A549 (cell line): ENCODE measurements at regions not wholly inside any gene's neighbourhood (a gene's known extent, or its start where the extent isn't known, plus 50 kb on each side); places are given as distances from the start of the nearest gene placed in this dataset.

Experiments
- ATAC-seq, 2 experiments: fragments of 200-7000 bp in 1 of 2; fragments of >200 bp in 1 of 2; cut with Nextera tagmentation in 1 of 2; cut with Tn5 transposase in 1 of 2; 3 replicates each; pipeline versions ENCODE4 v1.8.0 to v1.9.1; 2018 to 2020; ENCODE audit warnings: mild to moderate bottlenecking in 1 of 2, moderate library complexity in 1 of 2
- CTCF ChIA-PET: fragments of 300-600 bp; sonication (Branson Sonifier 250); formaldehyde crosslinking; extraction: SDS; loops from one replicate; lab custom pipeline; 2021; ENCODE audit warnings: antibody characterized with exemption, inconsistent platforms; lab: Yijun Ruan, JAX
- POLR2A ChIA-PET: fragments of 350-600 bp; formaldehyde crosslinking; extraction: SDS; loops from one replicate; lab custom pipeline; 2021; ENCODE audit warnings: antibody characterized with exemption, inconsistent platforms; lab: Yijun Ruan, JAX
- DNase-seq, 2 experiments: peaks; one replicate each; pipeline versions ENCODE4 v3.0.0 to v3.0.0-alpha.2; 2011 to 2016; ENCODE audit warnings: low read depth in 1 of 2, low spot score in 1 of 2
- FAIRE-seq: peaks from 2 replicates; lab custom pipeline; 2011; peaks lifted over from hg19 to GRCh38; lab: Jason Lieb, UNC
- H3K27ac ChIP-seq, 2 experiments: fragments of >200 bp; sonication (Bioruptor Twin); formaldehyde crosslinking; 3 replicates each; pipeline ENCODE4 v1.5.1; 2016 to 2017
- H3K4me1 ChIP-seq: fragments of >200 bp; sonication (Bioruptor Twin); formaldehyde crosslinking; 3 replicates; pipeline ENCODE4 v1.6.1; 2016
- H3K4me2 ChIP-seq: fragments of >200 bp; sonication (Bioruptor Twin); formaldehyde crosslinking; 3 replicates; pipeline ENCODE4 v1.6.1; 2016
- H3K4me3 ChIP-seq: fragments of >200 bp; sonication (Bioruptor Twin); formaldehyde crosslinking; 3 replicates; pipeline ENCODE4 v1.5.1; 2016
- H3K9me3 ChIP-seq: fragments of >200 bp; sonication (Bioruptor Twin); formaldehyde crosslinking; 3 replicates; pipeline ENCODE4 v1.6.1; 2016
- ATOH8 ChIP-seq: fragments of 250-450 bp; sonication (Bioruptor Pico); IDR thresholded peaks from 2 replicates; pipeline ENCODE4 v1.5.0; 2020; ENCODE audit warnings: low read depth, mild to moderate bottlenecking, moderate library complexity
- BCL3 ChIP-seq: fragments of >200 bp; sonication (Bioruptor Twin); formaldehyde crosslinking; IDR thresholded peaks from 3 replicates; pipeline ENCODE4 v1.6.1; 2016
- CBX2 ChIP-seq: fragments of 200-600 bp; sonication (generic); IDR thresholded peaks from 2 replicates; pipeline ENCODE4 v1.6.1; 2016; ENCODE audit warnings: low read depth, mild to moderate bottlenecking, borderline replicate concordance
- CBX8 ChIP-seq: fragments of 200-600 bp; sonication (generic); IDR thresholded peaks from 2 replicates; pipeline ENCODE4 v1.6.1; 2016
- E2F6 ChIP-seq: IDR thresholded peaks from 2 replicates; pipeline ENCODE4 v1.6.1; 2012; ENCODE audit warnings: low read depth, borderline replicate concordance
- EHF ChIP-seq: fragments of 250-450 bp; sonication (Bioruptor Pico); IDR thresholded peaks from 2 replicates; pipeline ENCODE4 v1.5.0; 2020; ENCODE audit warnings: mild to moderate bottlenecking
- ELK1 ChIP-seq: fragments of 150-350 bp; IDR thresholded peaks from 2 replicates; pipeline ENCODE4 v1.6.1; 2014; ENCODE audit warnings: low read depth, mild to moderate bottlenecking, low read length
- EP300 ChIP-seq, 2 experiments: fragments of >200 bp; sonication (Bioruptor Twin); formaldehyde crosslinking; IDR thresholded peaks; 2 replicates in 1 of 2; 3 replicates in 1 of 2; pipeline ENCODE4 v1.6.1; 2016 to 2017
- FOSB ChIP-seq: fragments of 250-450 bp; sonication (Bioruptor Pico); IDR thresholded peaks from 2 replicates; pipeline ENCODE4 v1.5.0; 2020; ENCODE audit warnings: mild to moderate bottlenecking, moderate library complexity
- FOXS1 ChIP-seq: fragments of 250-450 bp; sonication (Bioruptor Pico); IDR thresholded peaks from 2 replicates; pipeline ENCODE4 v1.5.0; 2020; ENCODE audit warnings: mild to moderate bottlenecking, moderate library complexity
- HEYL ChIP-seq: fragments of 250-450 bp; sonication (Bioruptor Pico); IDR thresholded peaks from 2 replicates; pipeline ENCODE4 v1.8.0; 2021; ENCODE audit warnings: mild to moderate bottlenecking, moderate library complexity
- HMGXB4 ChIP-seq: fragments of 250-450 bp; sonication (Bioruptor Pico); IDR thresholded peaks from 2 replicates; pipeline ENCODE4 v1.5.0; 2021; ENCODE audit warnings: mild to moderate bottlenecking, moderate library complexity, borderline replicate concordance
- HOXB13 ChIP-seq: fragments of 250-450 bp; sonication (Bioruptor Pico); IDR thresholded peaks from 2 replicates; pipeline ENCODE4 v1.5.0; 2020; ENCODE audit warnings: low read depth, mild to moderate bottlenecking, moderate library complexity
- HOXB5 ChIP-seq: fragments of 250-450 bp; sonication (Bioruptor Pico); IDR thresholded peaks from 2 replicates; pipeline ENCODE4 v1.5.0; 2020; ENCODE audit warnings: mild to moderate bottlenecking, moderate library complexity
- JUN ChIP-seq, 2 experiments: fragments of >200 bp; sonication (Bioruptor Twin); formaldehyde crosslinking; IDR thresholded peaks; 2 replicates in 1 of 2; 3 replicates in 1 of 2; pipeline ENCODE4 v1.6.1; 2016 to 2017
- KDM5A ChIP-seq: fragments of 200-600 bp; sonication (generic); IDR thresholded peaks from 2 replicates; pipeline ENCODE4 v1.6.1; 2016; ENCODE audit warnings: antibody characterized with exemption, mild to moderate bottlenecking
- MAX ChIP-seq: IDR thresholded peaks from 2 replicates; pipeline ENCODE4 v1.6.1; 2012
- NPAS2 ChIP-seq: fragments of 250-450 bp; sonication (Bioruptor Pico); IDR thresholded peaks from 2 replicates; pipeline ENCODE4 v1.8.0; 2022; ENCODE audit warnings: mild to moderate bottlenecking, moderate library complexity, borderline replicate concordance
- NR3C1 ChIP-seq: fragments of >200 bp; sonication (Bioruptor Twin); formaldehyde crosslinking; IDR thresholded peaks from 3 replicates; pipeline ENCODE4 v1.6.1; 2017
- POLR2A ChIP-seq: IDR thresholded peaks from 2 replicates; pipeline ENCODE4 v1.6.1; 2012; ENCODE audit warnings: mild to moderate bottlenecking, low read length
- REST ChIP-seq: fragments of 200-600 bp; sonication (generic); IDR thresholded peaks from 2 replicates; pipeline ENCODE4 v1.6.1; 2016; ENCODE audit warnings: antibody characterized with exemption, mild to moderate bottlenecking, moderate library complexity
- RFX5 ChIP-seq: fragments of 450-650 bp; IDR thresholded peaks from 2 replicates; pipeline ENCODE4 v1.7.1; 2014; ENCODE audit warnings: antibody characterized with exemption, mild to moderate bottlenecking, moderate library complexity
- RNF2 ChIP-seq: fragments of 200-600 bp; sonication (generic); IDR thresholded peaks from 2 replicates; pipeline ENCODE4 v1.6.1; 2016; ENCODE audit warnings: low read depth, mild to moderate bottlenecking, antibody characterized with exemption, moderate library complexity, borderline replicate concordance
- USF2 ChIP-seq: fragments of 450-650 bp; IDR thresholded peaks from 2 replicates; pipeline ENCODE4 v1.6.1; 2014; ENCODE audit warnings: antibody characterized with exemption
- ZC3H11A ChIP-seq: fragments of 450-650 bp; IDR thresholded peaks from 2 replicates; pipeline ENCODE4 v1.6.1; 2014; ENCODE audit warnings: antibody characterized with exemption, mild to moderate bottlenecking
- ZSCAN20 ChIP-seq: fragments of 250-450 bp; sonication (Bioruptor Pico); IDR thresholded peaks from 2 replicates; pipeline ENCODE4 v1.8.0; 2022; ENCODE audit warnings: mild to moderate bottlenecking, moderate library complexity
- WGBS: methylation state at CpG from one replicate; pipeline ENCODE4 v1.1.6; 2017; ENCODE audit errors: missing lambda C conversion rate; 5-methylcytosine and 5-hydroxymethylcytosine counted together

GRCh38 chr10:124333931-124334330 lies 84.8 kb downstream of the OAT start:
- Histone ChIP-seq H3K9me3 (0 out of 3 replicates have a peak, but pooled peaks cover 2% of the 10 kb centered on the region), H3K4me1 (no peaks in the 10 kb centered on the region), H3K27ac (no peak overlapping the region), H3K4me3 (no peak overlapping the region), H3K4me2 (no peak overlapping the region)
- 0% methylated on average over 1 of the region's 1 CpG for WGBS
- TF ChIP-seq ZC3H11A (no peak), HMGXB4 (CRISPR knock-in tag) (no peak), JUN (IDR thresholded peaks at IDR 0.05) (no peak), EHF (no peak), NPAS2 (CRISPR knock-in tag) (no peak), NR3C1 (no peak), ELK1 (no peak), RFX5 (no peak), KDM5A (no peak), POLR2A (no peak), ZSCAN20 (CRISPR knock-in tag) (no peak), HOXB5 (CRISPR knock-in tag) (no peak), ATOH8 (CRISPR knock-in tag) (no peak), HEYL (CRISPR knock-in tag) (no peak), USF2 (no peak)
- CTCF ChIA-PET, result no interaction called here
- DNase-seq (no peak), FAIRE-seq (no peak), ATAC-seq (no peak)
- POLR2A ChIA-PET, result no interaction called here

GRCh38 chr10:124332426-124332825 lies 86.3 kb downstream of the OAT start:
- DNase-seq (no peak), ATAC-seq (no peak), FAIRE-seq (peak; percentile 13)
- Histone ChIP-seq H3K27ac (no peak overlapping the region), H3K9me3 (0 out of 3 replicates have a peak, but pooled peaks cover 2% of the 10 kb centered on the region), H3K4me3 (no peak overlapping the region), H3K4me2 (no peak overlapping the region), H3K4me1 (no peaks in the 10 kb centered on the region)
- TF ChIP-seq BCL3 (no peak), E2F6 (no peak), EP300 (IDR thresholded peaks at IDR 0.05) (no peak), NR3C1 (no peak), HOXB13 (CRISPR knock-in tag) (no peak), CBX8 (no peak), REST (no peak), CBX2 (no peak), MAX (no peak), FOSB (CRISPR knock-in tag) (no peak), RNF2 (no peak), KDM5A (no peak), FOXS1 (CRISPR knock-in tag) (no peak), ZC3H11A (no peak), EHF (no peak), NPAS2 (CRISPR knock-in tag) (no peak), ZSCAN20 (CRISPR knock-in tag) (no peak)
- CTCF ChIA-PET, result no interaction called here
- POLR2A ChIA-PET, result no interaction called here
- 0% methylated on average over 1 of the region's 1 CpG for whole genome bisulfite sequencing
